ENCODE measurements at regions not wholly inside any gene's neighbourhood (a gene's known extent, or its start where the extent isn't known, plus 50 kb on each side); places are given as distances from the start of the nearest gene placed in this dataset.

DNA sequence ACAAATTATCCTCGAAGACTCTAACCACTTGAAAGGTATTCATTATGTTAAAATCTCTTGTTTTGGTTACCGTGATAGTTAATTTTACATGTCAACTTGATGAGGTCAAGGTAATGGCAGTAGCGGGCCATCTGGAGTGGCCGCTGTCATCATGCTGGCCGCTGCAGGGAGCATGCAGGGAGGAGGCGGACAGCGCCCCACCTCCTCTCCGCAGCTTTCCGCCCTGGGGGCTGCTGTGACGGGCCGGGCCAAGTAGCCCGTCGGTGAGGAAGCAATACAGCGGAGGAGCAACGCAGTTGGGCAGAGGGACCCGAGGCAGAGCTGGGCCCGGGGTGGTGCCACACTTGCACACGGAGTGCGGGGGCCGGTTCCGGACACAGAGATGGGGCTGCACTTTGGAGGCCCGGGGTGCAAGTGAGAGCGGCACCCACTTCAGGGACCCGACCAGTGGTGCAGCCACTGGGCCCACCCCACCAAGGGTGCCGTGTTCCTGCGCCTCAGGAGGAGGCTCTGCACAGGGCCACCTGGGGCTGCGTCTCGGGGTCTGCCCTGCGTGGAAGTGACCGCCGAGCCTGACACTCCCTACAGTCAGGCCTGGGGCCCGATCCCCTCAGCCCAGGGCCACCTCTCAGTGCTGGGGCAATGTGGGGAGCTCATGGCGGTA lies 452.4 kb downstream of the LRATD1 start:
- TF ChIP-seq CTCF (IDR thresholded peaks at IDR 0.05) (no peak), POLR2A (IDR thresholded peaks at IDR 0.05) (no peak)
